Ecto neural progenitor cell (in vitro differentiated cells): ENCODE measurements at regions not wholly inside any gene's neighbourhood (a gene's known extent, or its start where the extent isn't known, plus 50 kb on each side); places are given as distances from the start of the nearest gene placed in this dataset.
"Not testable (repeated sequence)": the region's sequence is repeated elsewhere in the genome, so short reads cannot be mapped to it uniquely, and the experiment has no call there.

Experiments
- DNase-seq: peaks from one replicate; pipeline ENCODE4 v3.0.0-alpha.2; 2018; ENCODE audit warnings: low spot score

DNA sequence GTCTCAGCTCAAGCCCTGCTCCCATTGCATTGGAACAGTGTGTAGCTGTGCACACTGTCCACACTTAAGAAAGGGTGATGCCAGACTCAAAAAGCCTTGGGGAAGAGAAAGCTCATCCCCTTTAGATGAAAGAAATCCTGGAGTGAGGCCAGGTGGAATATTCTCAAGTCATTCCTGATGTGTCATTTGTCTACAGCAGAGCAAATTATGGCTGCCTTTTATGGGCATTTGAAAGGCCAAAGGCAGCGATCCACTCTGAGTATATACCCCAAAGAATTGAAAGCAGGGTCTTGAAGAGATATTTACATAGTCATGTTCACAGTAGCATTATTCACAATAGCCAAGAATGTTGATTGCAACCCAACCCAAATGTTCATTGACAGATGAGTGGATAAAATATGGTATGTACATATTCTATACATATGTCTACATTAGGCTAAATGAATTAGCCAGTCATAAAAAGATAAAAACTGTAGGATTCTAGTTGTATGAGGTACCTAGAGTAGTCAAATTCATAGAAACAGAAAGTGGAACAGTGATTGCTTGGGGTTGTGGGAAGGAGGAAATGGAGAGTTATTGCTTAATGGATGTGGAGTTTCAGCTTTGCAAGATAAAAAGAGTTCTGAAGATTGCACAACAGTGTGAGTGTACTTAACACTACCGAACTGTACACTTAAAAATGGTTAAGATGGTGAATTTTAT is 214.9 kb downstream of the KCNRG start:
- no peak for DNase-seq

DNA sequence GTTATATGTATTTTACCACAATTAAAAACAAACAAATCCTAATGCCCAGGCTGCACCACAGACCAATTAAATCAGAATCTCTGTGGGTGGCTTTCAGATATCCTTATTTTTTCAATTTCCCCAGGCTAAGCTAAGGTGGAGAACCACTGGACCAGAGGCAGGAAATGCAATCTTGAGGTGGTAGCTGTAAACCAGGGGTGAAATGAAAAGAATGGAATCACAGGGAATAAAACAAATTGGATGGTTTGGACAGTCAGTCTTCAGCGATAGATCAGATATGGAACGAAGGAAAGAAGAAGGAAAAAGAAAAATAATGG is 215.4 kb downstream of the KCNRG start:
- no peak for DNase-seq

DNA sequence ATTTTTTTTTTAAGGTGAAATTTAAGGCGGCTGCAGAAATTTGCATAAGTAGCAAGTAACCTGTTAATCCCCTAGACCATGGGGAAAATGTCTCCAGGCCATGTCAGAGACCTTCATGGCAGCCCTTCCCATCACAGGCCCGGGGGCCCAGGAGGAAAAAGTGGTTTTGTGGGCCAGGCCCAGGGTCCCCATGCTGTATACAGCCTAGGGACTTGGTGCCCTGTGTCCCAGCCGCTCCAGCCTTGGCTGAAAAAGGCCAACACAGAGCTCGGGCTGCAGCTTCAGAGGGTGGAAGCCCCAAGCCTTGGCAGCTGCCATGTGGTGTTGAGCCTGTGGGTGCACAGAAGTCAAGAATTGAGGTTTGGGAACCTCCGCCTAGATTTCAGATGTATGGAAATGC is 218.3 kb downstream of the KCNRG start:
- DNase-seq = not testable (repeated sequence)

DNA sequence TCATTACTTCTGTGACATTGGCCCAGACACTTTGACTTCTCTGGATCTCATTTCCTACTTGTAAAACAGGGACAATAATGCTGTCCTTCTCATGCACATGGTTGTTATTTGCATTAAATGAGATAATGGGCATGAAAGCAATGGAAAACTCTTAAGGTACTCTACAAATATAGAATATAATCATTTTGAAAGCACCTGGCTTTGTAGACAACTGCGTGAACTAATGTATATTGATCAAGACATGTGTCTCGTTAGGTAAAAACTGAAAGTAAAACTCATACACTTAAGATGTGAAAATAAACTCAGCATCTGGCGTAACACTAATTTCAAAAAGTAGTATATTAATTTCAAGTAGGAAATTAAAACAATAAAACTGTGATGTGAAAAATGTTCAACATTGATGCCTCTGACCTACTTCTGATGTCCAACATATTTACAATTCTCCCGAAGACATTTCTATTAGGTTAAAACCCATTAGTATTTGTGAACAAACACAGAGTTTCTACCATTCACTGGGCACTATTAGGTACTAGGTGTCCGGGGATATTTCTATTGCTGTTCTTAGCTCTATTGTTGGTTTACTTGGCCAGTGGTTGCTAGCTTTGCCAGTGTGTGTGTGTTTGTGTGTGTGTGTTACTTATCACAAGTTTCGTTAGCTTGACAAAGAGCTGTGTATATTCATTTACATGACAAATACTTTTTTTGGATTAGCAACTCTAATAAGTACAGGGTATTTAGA is 220.5 kb downstream of the KCNRG start:
- no peak for DNase-seq

DNA sequence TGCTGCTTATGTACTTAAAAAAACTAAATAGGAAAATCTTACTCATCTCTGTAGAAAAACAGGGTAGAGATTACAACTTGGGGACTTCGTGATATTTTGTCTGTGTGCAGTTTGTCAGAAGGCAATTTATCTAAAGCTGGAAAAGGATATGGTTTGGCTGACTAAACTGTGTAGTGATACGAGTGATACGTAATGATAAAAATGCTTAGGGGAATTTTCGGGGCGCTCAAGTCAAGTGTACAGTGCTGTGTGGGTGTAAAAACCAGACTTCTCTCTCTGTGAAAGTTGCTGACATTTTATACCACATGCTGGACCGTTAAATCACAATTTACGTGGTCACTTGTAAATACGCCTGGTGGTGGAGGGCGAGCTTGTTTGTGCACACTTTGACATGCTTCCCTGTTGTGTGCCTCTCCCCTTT is 221.7 kb downstream of the KCNRG start:
- no peak for DNase-seq

DNA sequence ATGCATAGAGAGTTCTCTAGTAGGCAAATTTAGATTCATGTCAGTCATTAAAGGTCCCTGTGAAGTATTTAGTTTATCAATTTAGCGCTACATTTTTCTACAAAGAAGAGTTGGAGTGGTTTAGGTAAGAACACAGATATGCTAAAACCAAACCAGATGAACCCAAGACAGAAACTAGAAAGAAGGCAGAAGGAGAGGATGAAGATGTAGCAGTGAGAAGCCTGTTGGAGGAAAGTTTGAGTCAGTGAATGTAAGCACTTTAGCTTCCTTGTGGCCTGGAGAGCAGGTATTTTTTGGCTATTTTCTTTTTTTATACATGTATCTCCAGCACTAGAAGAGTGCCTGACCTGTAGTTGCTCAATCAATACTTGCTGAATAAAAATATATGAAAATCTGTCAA is 223.7 kb downstream of the KCNRG start:
- DNase-seq = no peak

DNA sequence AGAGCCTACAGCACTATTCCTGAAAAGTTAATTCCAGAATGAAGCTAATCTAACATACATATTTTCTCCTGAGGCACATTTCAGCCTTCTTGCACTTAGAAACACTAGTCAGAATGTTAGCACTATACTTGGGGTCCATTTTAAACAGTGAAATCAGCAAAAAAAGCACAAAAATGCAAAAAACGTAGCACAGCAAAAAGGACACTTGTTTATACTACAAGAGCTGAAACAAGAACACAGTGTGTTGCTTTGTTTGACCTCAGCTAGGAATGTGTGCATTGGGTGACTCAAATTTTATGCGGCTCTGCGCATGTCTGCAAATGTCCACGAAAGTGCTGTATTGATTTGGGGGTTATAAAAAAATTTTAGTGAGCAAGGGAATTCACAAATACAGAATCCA is 226.2 kb downstream of the KCNRG start:
- no peak for DNase-seq

DNA sequence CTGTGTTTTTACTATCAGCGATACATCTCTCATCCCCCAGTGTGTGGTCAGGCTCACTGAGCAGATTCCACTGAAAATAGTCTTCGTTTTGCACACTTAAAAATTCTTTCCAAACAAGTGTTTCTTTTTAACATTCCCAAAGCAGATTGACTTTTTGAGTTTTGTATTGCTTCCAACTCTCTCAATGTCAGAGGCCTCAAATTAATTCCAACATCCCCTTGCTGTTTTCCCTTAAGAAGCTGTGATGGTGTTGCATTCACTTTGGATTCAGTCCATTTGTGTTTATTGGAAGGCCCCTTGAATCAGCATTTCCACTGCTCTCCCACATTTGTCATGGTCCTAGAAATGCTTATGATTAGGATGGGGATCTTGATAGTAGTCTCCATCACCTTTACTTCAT is 228.7 kb downstream of the KCNRG start:
- DNase-seq = no peak

DNA sequence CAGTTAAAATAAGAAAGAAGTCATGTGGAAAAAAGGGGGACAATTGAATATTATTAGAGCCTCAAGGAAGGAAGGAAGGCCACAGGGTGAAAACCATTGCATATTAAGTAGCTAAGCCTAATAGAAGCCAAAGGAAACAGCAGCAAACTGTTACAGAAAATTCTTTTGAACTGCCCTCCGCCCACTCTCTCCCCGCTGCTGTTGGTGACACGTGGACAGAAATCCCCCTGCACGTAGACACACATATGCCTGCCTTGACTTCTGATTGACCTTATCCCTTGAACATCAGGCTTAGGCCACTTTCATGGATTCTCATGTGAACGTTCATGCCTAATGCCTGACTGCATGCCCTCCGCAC is 229.1 kb downstream of the KCNRG start:
- DNase-seq = no peak

DNA sequence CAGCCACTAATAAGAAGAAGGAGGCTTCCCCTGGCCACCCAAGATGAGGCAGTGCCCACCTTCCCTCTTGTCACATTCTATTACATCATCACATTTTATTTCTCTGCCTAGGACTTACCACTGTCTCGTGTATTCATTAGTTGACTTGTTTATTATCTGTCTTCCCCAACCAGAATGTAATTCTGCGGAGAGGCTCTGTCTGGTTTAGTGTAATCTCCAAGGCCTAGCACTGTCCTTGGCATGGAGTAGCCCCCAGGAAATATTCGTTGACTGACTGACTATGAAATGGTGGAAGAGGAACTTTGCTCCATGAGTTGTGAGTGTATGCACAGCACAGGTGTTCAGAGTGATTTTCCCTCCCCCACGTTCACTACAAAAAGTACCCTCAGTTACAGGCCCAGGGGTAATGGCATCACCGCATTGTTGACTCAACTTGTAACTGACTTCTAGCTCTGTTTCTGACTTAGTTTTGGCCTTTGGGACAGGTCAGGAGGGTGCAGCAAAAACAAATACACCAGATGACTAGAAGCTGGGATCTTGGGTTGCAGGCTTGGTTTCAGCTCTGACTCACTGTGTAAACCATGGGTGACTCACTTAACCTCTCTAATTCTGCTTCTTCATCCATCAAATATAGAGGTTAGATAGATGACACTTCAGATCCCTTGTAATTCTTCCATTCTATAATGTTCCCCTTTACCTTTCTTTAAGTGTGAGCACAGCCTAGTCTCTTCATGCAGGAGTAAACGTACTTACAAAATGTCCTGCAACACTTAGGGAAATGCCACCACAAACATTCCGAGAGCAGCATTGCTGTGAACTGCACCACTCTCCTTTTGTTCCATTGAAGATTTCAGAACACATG is 229.7 kb downstream of the KCNRG start:
- DNase-seq = no peak

DNA sequence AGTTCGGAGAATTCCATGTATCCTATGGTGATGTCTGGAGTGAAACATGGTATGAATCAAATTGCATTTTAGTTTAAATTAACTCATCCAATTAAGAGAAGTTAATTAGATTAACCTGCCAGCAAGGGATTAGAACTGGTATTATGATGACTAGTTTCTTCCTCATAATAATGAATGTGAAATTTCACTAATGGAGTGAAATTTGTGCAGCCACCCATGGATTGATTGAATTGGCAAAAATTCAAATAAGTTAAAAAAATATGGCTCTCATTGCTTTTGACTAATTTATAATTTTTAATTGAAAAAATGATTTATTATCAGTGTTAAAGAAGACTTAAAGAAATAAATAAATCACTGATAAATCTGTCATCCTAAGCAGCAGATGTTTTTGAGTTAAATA is 232.0 kb downstream of the KCNRG start:
- no peak for DNase-seq

DNA sequence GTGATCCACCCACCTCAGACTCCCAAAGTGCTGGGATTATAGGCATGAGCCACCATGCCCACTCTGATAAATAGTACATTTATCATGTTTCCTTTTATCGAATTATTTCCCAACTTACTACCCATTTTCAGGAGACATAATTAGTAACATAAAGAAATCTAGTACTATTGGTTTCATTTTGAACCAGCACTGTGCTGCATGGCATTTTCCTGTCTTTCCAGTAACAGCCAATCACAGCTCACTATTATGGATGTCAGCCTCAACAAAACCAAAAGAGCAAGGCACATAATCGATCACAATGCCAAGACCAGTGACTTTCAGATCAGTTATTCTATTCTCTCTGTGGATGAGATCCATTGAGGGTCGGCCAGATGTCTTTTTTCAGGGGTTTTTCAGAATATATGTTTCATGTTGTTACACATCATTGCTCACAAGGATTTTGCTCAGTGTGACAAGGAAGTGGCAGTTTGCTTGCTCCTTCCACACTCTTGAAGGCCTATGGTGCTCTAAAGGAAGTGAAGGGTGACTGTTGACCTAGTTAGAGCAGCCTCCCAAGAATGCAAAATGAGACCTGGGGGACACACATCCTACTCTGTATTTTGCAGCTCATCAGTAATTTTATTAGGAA is 233.4 kb downstream of the KCNRG start:
- DNase-seq = no peak

DNA sequence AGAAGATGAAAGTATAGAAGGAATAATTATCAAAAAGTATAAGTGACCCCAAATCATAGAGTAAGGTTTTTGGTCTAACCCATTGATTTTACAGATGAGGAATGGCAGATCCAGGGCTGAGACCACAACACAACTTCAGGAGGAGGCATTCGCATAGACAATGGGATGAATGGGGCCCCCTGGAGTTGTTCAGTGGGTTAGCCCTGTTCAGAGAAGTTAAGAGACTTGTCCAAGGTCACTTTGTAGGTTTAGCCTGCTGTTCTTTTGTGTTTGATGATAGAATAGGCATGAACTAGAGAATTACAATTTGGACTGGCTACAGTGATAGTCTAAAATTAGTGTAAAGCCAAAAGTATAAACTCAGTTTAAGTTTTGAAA is 233.9 kb downstream of the KCNRG start:
- DNase-seq = no peak

DNA sequence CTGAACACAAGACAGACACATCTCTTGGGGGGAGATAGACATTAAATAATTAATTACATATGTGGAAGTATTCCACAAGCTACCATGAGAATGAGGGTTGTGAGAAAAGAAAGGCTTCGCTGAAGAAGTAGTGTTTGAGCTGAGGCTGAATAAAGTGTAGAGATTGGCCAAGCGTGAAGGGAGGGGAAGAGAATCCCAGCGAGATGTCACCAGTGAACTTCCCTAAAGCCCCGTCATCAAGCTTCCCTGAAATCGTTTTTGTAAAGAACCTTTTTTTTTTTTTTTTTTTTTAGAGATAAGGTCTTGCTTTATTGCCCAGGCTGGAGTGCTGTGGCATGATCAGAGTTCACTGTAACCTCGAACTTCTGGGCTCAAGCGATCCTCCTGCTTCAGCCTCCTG is 235.2 kb downstream of the KCNRG start:
- no peak for DNase-seq

DNA sequence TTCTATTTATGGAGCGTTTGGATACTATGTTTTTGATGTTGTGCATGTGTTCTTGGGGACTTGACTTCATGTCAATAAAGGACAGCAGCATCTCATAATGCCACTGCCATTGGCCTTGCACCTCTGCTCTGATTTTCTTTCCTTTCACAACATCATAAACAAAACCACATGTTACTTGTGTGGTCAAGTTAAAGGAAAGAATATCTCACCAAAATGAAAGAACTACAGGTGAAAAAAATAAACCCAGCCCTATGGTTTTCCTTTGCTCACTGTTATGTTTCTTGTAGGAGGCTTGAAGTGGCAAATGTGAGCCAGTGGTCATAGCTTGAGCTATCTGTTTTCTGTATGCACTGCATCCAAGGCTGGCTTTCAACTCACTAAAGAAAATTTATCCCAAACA is 240.4 kb downstream of the KCNRG start:
- DNase-seq = no peak

DNA sequence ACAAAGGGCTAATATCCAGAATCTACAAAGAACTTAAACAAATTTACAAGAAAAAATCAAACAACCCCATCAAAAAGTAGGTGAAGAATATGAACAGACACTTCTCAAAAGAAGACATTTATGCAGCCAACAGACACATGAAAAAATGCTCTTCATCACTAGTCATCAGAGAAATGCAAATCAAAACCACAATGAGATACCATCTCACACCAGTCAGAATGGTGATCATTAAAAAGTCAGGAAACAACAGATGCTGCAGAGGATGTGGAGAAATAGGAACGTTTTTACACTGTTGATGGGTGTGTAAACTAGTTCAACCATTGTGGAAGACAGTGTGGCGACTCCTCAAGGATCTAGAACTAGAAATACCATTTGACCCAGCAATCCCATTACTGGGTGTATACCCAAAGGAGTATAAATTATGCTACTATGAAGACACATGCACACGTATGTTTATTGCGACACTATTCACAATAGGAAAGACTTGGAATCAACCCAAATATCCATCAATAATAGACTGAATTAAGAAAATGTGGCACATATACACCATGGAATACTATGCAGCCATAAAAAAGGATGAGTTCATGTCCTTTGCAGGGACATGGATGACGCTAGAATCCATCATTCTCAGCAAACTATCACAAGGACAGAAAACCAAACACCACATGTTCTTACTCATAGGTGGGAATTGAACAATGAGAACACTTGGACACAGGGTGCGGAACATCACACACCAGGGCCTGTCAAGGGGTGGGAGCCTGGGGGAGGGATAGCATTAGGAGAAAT is 241.5 kb downstream of the KCNRG start:
- not testable (repeated sequence) for DNase-seq

DNA sequence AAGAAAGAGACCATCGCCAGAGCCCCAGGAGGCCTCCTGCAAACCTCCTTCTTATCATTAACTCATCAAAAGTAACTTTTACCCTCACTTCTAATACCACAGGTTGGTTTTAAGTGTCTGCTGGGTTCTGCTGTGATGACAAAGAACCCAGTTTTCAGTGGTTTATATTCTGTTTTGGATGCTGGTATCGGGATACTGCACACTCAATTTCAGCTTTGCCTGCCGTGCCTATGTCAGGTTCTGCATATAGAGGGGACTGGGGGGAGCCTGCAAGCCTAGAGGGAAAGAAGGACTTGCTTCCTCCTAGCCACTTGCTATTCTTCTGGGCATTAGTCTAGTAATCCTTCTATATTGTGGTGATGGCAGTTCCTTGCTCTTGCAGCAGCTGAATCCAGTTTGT is 242.4 kb downstream of the KCNRG start:
- no peak for DNase-seq

DNA sequence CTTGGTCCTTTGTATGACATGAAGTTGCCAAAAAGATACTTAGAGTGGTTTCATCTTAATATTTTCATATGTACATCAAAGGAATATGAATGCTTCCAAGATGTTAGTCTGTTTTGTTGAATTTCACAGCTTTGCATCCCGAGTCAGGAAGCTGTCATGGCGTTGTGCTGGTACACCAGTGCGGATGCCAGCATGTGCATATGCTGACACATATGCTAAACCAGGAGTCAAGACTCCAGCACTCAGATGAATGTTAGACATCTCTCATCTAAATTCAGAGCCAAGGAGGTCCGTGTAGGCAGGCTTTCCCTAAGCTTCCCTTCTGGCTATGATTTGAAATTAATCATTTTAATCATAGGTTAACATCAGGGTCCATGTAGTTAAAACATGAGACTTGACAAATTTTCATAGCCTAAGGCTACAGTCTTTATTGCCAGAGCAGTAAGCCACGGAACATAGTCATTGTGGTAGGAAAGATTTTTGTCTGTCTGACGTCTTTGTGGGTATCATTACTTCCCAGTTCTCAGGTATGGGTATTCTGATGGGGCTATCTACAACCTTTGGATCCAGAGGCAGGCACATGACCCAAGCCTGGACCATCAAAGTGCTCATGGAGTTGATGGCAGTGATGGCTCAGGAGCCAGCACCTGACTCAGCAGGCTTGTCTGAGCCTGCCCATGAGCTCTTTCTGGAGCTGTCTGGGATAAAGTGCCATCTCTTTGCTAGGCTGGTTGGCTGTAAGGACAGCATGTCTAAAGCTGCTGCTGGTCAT is 246.1 kb downstream of the KCNRG start:
- no peak for DNase-seq

DNA sequence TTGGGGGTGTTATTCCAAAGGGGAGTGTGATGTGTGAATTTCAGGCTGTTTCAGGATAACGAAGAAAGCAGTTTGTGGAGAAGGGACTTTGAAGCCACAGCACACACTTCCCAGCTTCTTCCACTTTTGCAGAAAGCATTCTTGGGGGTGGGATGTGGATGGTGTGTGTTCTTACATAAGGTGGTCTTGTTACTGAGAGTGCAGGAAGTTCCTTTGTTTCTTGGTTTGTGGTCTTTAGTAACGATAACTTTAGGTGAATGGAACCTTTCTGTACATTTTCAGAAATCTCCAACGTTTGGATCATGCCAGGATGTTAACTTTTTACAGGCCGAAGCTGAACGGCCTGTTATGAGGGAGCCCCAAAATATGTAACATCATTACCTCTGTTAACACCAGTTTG is 251.8 kb downstream of the KCNRG start:
- DNase-seq = no peak

DNA sequence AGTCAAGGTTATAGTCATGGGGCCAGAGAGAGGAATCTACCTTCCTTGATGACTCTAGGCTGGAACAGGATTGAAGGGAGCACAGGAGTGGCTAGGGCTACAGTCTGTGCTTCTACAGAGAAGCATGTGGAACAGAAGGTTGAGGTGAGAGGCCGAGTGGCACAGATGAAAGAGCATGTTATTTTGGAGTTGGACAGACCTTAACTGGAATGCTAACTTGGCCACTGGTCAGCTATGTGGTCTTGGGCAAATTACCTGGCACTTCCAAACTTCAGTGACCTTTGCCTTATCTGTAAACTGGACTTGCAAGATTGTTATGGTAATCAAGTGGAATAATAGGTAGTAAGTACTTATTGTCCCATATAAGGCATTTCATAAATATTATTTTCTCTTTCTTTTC is 252.7 kb downstream of the KCNRG start:
- no peak for DNase-seq

DNA sequence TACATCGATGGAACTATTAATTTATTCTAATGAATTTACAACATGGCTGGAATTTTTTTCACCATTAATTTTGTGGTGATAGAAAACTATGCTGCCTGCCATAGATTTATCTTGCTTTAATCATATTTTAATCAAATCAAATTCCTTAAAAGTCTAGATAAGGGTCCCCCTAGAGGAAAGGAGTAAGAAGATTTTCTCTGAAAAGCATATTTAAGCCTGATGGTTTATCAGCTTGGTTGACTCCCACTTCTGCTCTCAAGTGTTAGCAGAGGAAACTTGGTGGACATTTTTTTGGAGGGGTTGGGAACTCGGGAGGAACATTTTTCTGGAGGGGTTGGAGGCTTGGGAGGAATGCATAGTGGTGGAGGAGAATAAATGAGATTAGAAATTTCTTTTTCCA is 253.3 kb downstream of the KCNRG start:
- DNase-seq = no peak
